Renal cortical epithelial cell (primary cell): ENCODE measurements at regions not wholly inside any gene's neighbourhood (a gene's known extent, or its start where the extent isn't known, plus 50 kb on each side); places are given as distances from the start of the nearest gene placed in this dataset.
A peak's percentile ranks its signal among the peaks of the same experiment; 100 is the strongest.

Source experiments
- DNase-seq: peaks from one replicate; pipeline ENCODE4 v3.0.0-alpha.2; 2011; ENCODE audit warnings: low read depth

GRCh38 chr18:10057894-10058791 lies 144.3 kb downstream of the VAPA start:
- peak; percentile 82 for DNase-seq

GRCh38 chr18:10059610-10060468 lies 146.0 kb downstream of the VAPA start:
- DNase-seq, result no peak

- DNase-seq, result no peak
Observed at GRCh38 chr18:10060469-10060782, 146.6 kb downstream of the VAPA start.

- DNase-seq, result no peak
Observed at GRCh38 chr18:10060841-10061240, 147.0 kb downstream of the VAPA start.

GRCh38 chr18:10061566-10062140 lies 147.8 kb downstream of the VAPA start:
- DNase-seq, result no peak

GRCh38 chr18:10062302-10063300 lies 148.8 kb downstream of the VAPA start:
- peak; percentile 39 for DNase-seq

GRCh38 chr18:10063489-10063888 lies 149.7 kb downstream of the VAPA start:
- DNase-seq, result no peak

- DNase-seq, result no peak
Observed at GRCh38 chr18:10064267-10064666, 150.5 kb downstream of the VAPA start.

- no peak for DNase-seq
Observed at GRCh38 chr18:10065296-10065695, 151.5 kb downstream of the VAPA start.

GRCh38 chr18:10067670-10068659 lies 154.1 kb downstream of the VAPA start:
- DNase-seq, result no peak

GRCh38 chr18:10068766-10069567 lies 155.2 kb downstream of the VAPA start:
- DNase-seq, result peak; percentile 33

GRCh38 chr18:10070561-10071000 lies 156.8 kb downstream of the VAPA start:
- DNase-seq, result peak; percentile 95

GRCh38 chr18:10072671-10073175 lies 158.9 kb downstream of the VAPA start:
- DNase-seq, result peak; percentile 84

- peak; percentile 19 for DNase-seq
Observed at GRCh38 chr18:10074110-10074509, 160.3 kb downstream of the VAPA start.

GRCh38 chr18:10074728-10075127 lies 160.9 kb downstream of the VAPA start:
- DNase-seq, result no peak

GRCh38 chr18:10076502-10077030 lies 162.8 kb downstream of the VAPA start:
- no peak for DNase-seq

- peak; percentile 38 for DNase-seq
Observed at GRCh38 chr18:10077986-10078385, 164.2 kb downstream of the VAPA start.

GRCh38 chr18:10080372-10080771 lies 166.6 kb downstream of the VAPA start:
- no peak for DNase-seq

GRCh38 chr18:10081492-10081891 lies 167.7 kb downstream of the VAPA start:
- DNase-seq, result no peak
